A673 (cell line): ENCODE measurements at regions not wholly inside any gene's neighbourhood (a gene's known extent, or its start where the extent isn't known, plus 50 kb on each side); places are given as distances from the start of the nearest gene placed in this dataset.

Experiments used
- BruUV-seq: library from RNA; stranded (reverse); fragments of 400-500 nt; replicated peaks from 2 replicates; lab custom pipeline; 2021; lab: Mats Ljungman, UMichigan
- CTCF ChIA-PET: fragments of 300-600 bp; sonication (Branson Sonifier 250); formaldehyde crosslinking; loops from one replicate; lab custom pipeline; 2022; ENCODE audit warnings: antibody characterized with exemption; lab: Charles Lee
- POLR2A ChIA-PET: fragments of 300-600 bp; sonication (Branson Sonifier 250); formaldehyde crosslinking; loops from one replicate; lab custom pipeline; 2022; ENCODE audit warnings: antibody characterized with exemption; ENCODE audit not compliant: low non-redundant PET; lab: Charles Lee
- DNase-seq: peaks from one replicate; pipeline ENCODE4 v3.0.0-alpha.2; 2015; ENCODE audit warnings: low spot score
- H3K27ac ChIP-seq: fragments of 200-600 bp; sonication (generic); 2 replicates; pipeline ENCODE4 v1.5.1; 2016; ENCODE audit warnings: mixed run types, low read depth, mild to moderate bottlenecking, mixed read lengths, antibody characterized with exemption, low read length; ENCODE audit not compliant: poor library complexity, severe bottlenecking
- H3K27me3 ChIP-seq: fragments of 200-600 bp; sonication (generic); replicated peaks from 2 replicates; pipeline ENCODE4 v1.6.1; 2017; ENCODE audit warnings: mixed run types, low read depth, mild to moderate bottlenecking, mixed read lengths, antibody characterized with exemption, low read length; ENCODE audit not compliant: insufficient read depth, poor library complexity
- H3K36me3 ChIP-seq: fragments of 200-600 bp; sonication (generic); 2 replicates; pipeline ENCODE4 v1.6.1; 2016; ENCODE audit warnings: mixed run types, mild to moderate bottlenecking, mixed read lengths, antibody characterized with exemption, low read length; ENCODE audit not compliant: insufficient read depth, poor library complexity, severe bottlenecking
- H3K4me1 ChIP-seq: fragments of 200-600 bp; sonication (generic); 2 replicates; pipeline ENCODE4 v1.6.1; 2017; ENCODE audit warnings: mixed run types, mild to moderate bottlenecking, mixed read lengths, antibody characterized with exemption, low read length; ENCODE audit not compliant: insufficient read depth, poor library complexity, severe bottlenecking
- H3K4me3 ChIP-seq: fragments of 200-600 bp; sonication (generic); 2 replicates; pipeline ENCODE4 v1.5.1; 2016; ENCODE audit warnings: low read depth, mixed run types, mild to moderate bottlenecking, mixed read lengths, low read length; ENCODE audit not compliant: poor library complexity, severe bottlenecking
- H3K9me3 ChIP-seq: fragments of 200-600 bp; sonication (generic); 2 replicates; pipeline ENCODE4 v1.6.1; 2016; ENCODE audit warnings: mixed run types, low read depth, mild to moderate bottlenecking, mixed read lengths, antibody characterized with exemption, low read length; ENCODE audit not compliant: poor library complexity, severe bottlenecking
- CTCF ChIP-seq: fragments of 300-800, 200-600 bp; sonication (generic); conservative IDR thresholded peaks from 2 replicates; pipeline ENCODE4 v1.5.1; 2017; ENCODE audit warnings: low read depth, mild to moderate bottlenecking, antibody characterized with exemption, low read length, moderate library complexity, mixed read lengths
- EZH2 ChIP-seq: fragments of 200-600 bp; sonication (generic); IDR thresholded peaks from 2 replicates; pipeline ENCODE4 v1.6.1; 2017; ENCODE audit warnings: borderline replicate concordance, low read depth, mild to moderate bottlenecking, mixed read lengths, antibody characterized with exemption, low read length; ENCODE audit not compliant: poor library complexity, severe bottlenecking
- intact Hi-C: fragments of 100-400 bp; cut with micrococcal nuclease; formaldehyde crosslinking; loops from one replicate; pipeline ENCODE4 v1.10.0; 2022; ENCODE audit not compliant: unreplicated experiment

- no peak for DNase-seq
- Histone ChIP-seq H3K9me3 (no peaks in the 10 kb centered on the region), H3K4me3 (no peak overlapping the region), H3K27me3 (no peaks in the 10 kb centered on the region), H3K4me1 (no peaks in the 10 kb centered on the region), H3K36me3 (no peaks in the 10 kb centered on the region), H3K27ac (no peak overlapping the region)
- no peak for TF ChIP-seq EZH2
- TF ChIP-seq CTCF: no peak
- intact Hi-C loops: no loop called here
- ChIA-PET POLR2A (no interaction called here), CTCF (no interaction called here)
- no TSS peak for BruUV-seq
Measured at GRCh38 chr4:79266136-79266535, 59.7 kb downstream of the NAA11 start.

- no peak overlapping the region for H3K4me3 ChIP-seq
- CTCF ChIA-PET: no interaction called here
- H3K4me1 ChIP-seq: no peaks in the 10 kb centered on the region
- H3K27ac ChIP-seq: no peak overlapping the region
- TF ChIP-seq EZH2: no peak
- TF ChIP-seq CTCF: no peak
- no peaks in the 10 kb centered on the region for H3K27me3 ChIP-seq
- H3K9me3 ChIP-seq: no peaks in the 10 kb centered on the region
- intact Hi-C loops: no loop called here
- DNase-seq: no peak
- no TSS peak for BruUV-seq
- POLR2A ChIA-PET: no interaction called here
- no peaks in the 10 kb centered on the region for H3K36me3 ChIP-seq
Measured at GRCh38 chr4:79259242-79259641, 66.6 kb downstream of the NAA11 start.

GRCh38 chr4:79258614-79259176 is 67.2 kb downstream of the NAA11 start:
- Histone ChIP-seq H3K9me3 (no peaks in the 10 kb centered on the region), H3K4me3 (no peak overlapping the region), H3K27me3 (no peaks in the 10 kb centered on the region), H3K27ac (no peak overlapping the region), H3K4me1 (no peaks in the 10 kb centered on the region), H3K36me3 (no peaks in the 10 kb centered on the region)
- CTCF ChIA-PET: no interaction called here
- POLR2A ChIA-PET: no interaction called here
- no peak for DNase-seq
- no peak for TF ChIP-seq CTCF
- no peak for TF ChIP-seq EZH2
- no TSS peak for BruUV-seq
- intact Hi-C loops: no loop called here
